Ishikawa (cell line): ENCODE measurements at regions not wholly inside any gene's neighbourhood (a gene's known extent, or its start where the extent isn't known, plus 50 kb on each side); places are given as distances from the start of the nearest gene placed in this dataset.

Experiments
- CEBPB ChIP-seq: IDR thresholded peaks from 2 replicates; pipeline ENCODE4 v1.6.1; 2012
- CREB1 ChIP-seq: IDR thresholded peaks from 2 replicates; pipeline ENCODE4 v1.6.1; 2012; ENCODE audit warnings: low read depth
- EGR1 ChIP-seq: IDR thresholded peaks from 2 replicates; pipeline ENCODE4 v1.6.1; 2012
- EP300 ChIP-seq: IDR thresholded peaks from 2 replicates; pipeline ENCODE4 v1.6.1; 2012; ENCODE audit warnings: borderline replicate concordance
- FOXM1 ChIP-seq: IDR thresholded peaks from 2 replicates; pipeline ENCODE4 v1.6.1; 2012; ENCODE audit warnings: low read depth, borderline replicate concordance
- MAX ChIP-seq: IDR thresholded peaks from 2 replicates; pipeline ENCODE4 v1.6.1; 2012
- NFIC ChIP-seq: IDR thresholded peaks from 2 replicates; pipeline ENCODE4 v1.6.1; 2012
- RAD21 ChIP-seq: IDR thresholded peaks from 2 replicates; pipeline ENCODE4 v1.6.1; 2012; ENCODE audit warnings: low read depth
- TAF1 ChIP-seq: IDR thresholded peaks from 2 replicates; pipeline ENCODE4 v1.6.1; 2012; ENCODE audit warnings: low read depth, mild to moderate bottlenecking
- TCF12 ChIP-seq: IDR thresholded peaks from 2 replicates; pipeline ENCODE4 v1.6.1; 2012; ENCODE audit warnings: low read depth
- TEAD4 ChIP-seq: IDR thresholded peaks from 2 replicates; pipeline ENCODE4 v1.6.1; 2012
- USF1 ChIP-seq: IDR thresholded peaks from 2 replicates; pipeline ENCODE4 v1.6.1; 2012
- YY1 ChIP-seq: IDR thresholded peaks from 2 replicates; pipeline ENCODE4 v1.6.1; 2012; ENCODE audit warnings: low read depth
- ZBTB7A ChIP-seq: IDR thresholded peaks from 2 replicates; pipeline ENCODE4 v1.6.1; 2012; ENCODE audit warnings: low read depth
- TF ChIP-seq, protein P1 (sequence below): IDR thresholded peaks from 2 replicates; pipeline ENCODE4 v1.6.1; 2012; ENCODE audit warnings: low read depth, mild to moderate bottlenecking

DNA sequence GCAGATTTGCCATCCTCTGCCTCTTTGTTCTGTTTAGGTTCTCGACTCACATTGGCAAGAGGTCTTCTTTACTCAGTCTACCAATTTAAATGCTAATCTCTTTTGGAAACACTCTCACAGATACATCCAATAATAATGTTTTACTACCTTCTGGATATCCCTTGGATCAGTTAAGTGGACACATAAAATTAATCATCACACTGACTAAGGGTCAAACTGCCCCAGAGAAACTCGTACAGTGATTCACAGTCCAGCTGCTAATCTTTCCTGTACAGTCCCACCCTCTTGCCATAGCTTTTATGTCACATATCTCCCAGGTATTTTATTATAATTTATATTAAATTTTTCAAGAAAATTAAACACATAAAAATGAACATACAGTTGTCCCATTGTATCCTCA, 360.8 kb upstream of the RGMA start:
- TF ChIP-seq YY1 (no peak), EGR1 (no peak), CEBPB (no peak), TAF1 (no peak), TCF12 (no peak), TEAD4 (no peak), FOXM1 (no peak)

DNA sequence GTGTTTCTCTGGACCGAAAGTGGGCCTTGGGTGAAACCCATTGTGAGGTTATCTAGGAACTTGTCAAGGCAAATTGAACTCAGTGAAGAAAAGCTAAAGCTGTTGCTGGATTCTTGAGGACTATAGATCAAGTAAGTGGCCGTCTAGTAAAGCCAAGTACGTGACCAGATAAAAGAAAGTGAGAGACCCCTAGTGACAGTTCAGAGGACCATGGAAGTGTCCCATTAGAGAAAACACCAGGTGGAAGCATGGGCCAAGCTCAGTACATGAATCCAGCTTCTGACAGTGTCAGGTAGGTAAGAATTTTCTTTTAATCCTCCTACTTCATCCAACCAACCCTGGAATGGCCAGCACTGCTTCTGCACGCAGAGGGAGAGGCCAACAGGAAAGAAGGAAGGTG, 349.3 kb upstream of the RGMA start:
- no peak for TF ChIP-seq TEAD4
- TF ChIP-seq EGR1 = no peak
- no peak for TF ChIP-seq EP300
- TF ChIP-seq TCF12 = no peak
- TF ChIP-seq USF1 = no peak
- TF ChIP-seq YY1 = no peak
- TF ChIP-seq MAX = no peak
- TF ChIP-seq TAF1 = no peak
- TF ChIP-seq RAD21 = no peak
- TF ChIP-seq, protein P1, sequence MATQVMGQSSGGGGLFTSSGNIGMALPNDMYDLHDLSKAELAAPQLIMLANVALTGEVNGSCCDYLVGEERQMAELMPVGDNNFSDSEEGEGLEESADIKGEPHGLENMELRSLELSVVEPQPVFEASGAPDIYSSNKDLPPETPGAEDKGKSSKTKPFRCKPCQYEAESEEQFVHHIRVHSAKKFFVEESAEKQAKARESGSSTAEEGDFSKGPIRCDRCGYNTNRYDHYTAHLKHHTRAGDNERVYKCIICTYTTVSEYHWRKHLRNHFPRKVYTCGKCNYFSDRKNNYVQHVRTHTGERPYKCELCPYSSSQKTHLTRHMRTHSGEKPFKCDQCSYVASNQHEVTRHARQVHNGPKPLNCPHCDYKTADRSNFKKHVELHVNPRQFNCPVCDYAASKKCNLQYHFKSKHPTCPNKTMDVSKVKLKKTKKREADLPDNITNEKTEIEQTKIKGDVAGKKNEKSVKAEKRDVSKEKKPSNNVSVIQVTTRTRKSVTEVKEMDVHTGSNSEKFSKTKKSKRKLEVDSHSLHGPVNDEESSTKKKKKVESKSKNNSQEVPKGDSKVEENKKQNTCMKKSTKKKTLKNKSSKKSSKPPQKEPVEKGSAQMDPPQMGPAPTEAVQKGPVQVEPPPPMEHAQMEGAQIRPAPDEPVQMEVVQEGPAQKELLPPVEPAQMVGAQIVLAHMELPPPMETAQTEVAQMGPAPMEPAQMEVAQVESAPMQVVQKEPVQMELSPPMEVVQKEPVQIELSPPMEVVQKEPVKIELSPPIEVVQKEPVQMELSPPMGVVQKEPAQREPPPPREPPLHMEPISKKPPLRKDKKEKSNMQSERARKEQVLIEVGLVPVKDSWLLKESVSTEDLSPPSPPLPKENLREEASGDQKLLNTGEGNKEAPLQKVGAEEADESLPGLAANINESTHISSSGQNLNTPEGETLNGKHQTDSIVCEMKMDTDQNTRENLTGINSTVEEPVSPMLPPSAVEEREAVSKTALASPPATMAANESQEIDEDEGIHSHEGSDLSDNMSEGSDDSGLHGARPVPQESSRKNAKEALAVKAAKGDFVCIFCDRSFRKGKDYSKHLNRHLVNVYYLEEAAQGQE = no peak
- no peak for TF ChIP-seq CEBPB
- TF ChIP-seq FOXM1 = no peak
- TF ChIP-seq ZBTB7A = no peak
- no peak for TF ChIP-seq CREB1
- no peak for TF ChIP-seq NFIC

DNA sequence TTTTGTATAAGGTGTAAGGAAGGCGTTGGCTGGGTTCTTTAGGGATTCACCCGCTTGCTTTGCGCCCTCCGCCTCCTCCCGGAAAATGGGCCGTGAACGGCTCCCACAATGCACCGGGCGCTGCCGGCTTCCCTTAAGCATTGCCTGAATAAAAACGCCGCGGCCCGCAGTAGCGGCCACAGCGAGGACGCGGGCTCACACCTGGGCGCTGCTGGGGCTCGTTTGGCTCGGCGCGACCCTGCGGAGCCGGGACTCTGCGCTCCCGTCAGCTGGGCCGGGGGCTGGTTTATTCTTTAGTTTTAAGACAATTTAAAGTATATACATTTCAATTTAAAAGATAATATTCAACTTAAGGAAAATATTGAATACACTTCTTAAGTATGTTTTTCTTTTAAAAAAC, 343.5 kb upstream of the RGMA start:
- no peak for TF ChIP-seq MAX
- TF ChIP-seq, protein P1 = no peak
- TF ChIP-seq NFIC = no peak
- no peak for TF ChIP-seq YY1
- no peak for TF ChIP-seq RAD21
- no peak for TF ChIP-seq FOXM1
- TF ChIP-seq TCF12 = no peak
- no peak for TF ChIP-seq TAF1
- no peak for TF ChIP-seq CREB1
- no peak for TF ChIP-seq TEAD4

DNA sequence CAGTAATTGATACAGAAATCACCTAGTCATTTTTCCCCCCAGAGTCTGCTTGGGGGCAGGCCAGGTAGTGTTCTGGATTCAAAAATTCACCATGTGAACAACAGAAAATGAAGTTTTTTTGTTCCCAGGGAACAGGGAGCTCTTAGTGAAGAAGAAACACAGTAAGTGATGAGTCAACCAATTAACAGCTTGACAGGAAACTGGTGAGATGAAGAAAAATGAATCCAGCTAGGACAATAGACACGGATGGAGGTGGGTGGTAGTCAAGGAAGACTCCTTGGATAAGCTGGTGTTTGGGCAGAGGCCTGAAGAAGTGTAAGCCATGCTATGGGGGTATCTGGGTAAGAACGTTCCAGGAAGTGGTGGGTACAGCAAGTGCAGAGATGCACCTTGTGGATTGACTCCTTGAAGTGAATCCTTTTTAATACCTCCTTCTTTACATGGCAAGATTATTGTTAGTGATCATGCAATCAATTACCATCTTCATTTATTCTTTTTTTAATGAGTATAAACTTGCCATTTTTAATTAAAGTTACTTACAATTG, 339.9 kb upstream of the RGMA start:
- TF ChIP-seq MAX (no peak), USF1 (no peak), EP300 (no peak), TAF1 (no peak), TEAD4 (no peak), CEBPB (no peak), TCF12 (no peak), CREB1 (no peak), FOXM1 (no peak), RAD21 (no peak), ZBTB7A (no peak), NFIC (no peak), YY1 (no peak), EGR1 (no peak)
- TF ChIP-seq, protein P1 = no peak
